HG03558 (cell line): ENCODE measurements at regions not wholly inside any gene's neighbourhood (a gene's known extent, or its start where the extent isn't known, plus 50 kb on each side); places are given as distances from the start of the nearest gene placed in this dataset.
"Not testable (repeated sequence)": the region's sequence is repeated elsewhere in the genome, so short reads cannot be mapped to it uniquely, and the experiment has no call there.

Experiments used
- ATAC-seq: cut with Tn5 transposase; IDR thresholded peaks from one replicate; pipeline ENCODE4 v1.9.1; 2021; ENCODE audit warnings: moderate number of reproducible peaks; ENCODE audit not compliant: unreplicated experiment; ENCODE audit errors: extremely low read depth

DNA sequence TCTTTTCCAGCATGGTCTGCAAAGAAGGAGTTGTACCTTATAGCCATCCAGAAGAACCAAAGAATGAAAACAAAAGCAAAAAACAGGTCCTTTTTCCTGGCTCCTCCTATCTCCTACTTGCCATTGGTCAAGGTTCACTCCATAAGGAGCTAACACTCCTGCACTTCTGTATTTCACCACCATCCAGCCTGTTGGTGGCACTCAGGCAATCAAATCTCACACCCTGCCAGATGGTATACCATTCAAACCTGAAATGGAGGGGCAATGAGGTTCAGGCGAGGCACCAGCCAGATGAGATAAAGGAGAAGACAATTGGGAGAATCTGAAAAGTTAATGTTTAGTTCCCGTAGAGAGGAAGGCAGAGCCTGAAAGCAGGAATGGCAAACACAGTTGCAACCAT, 203.8 kb downstream of the ALDH8A1 start:
- no peak for ATAC-seq

DNA sequence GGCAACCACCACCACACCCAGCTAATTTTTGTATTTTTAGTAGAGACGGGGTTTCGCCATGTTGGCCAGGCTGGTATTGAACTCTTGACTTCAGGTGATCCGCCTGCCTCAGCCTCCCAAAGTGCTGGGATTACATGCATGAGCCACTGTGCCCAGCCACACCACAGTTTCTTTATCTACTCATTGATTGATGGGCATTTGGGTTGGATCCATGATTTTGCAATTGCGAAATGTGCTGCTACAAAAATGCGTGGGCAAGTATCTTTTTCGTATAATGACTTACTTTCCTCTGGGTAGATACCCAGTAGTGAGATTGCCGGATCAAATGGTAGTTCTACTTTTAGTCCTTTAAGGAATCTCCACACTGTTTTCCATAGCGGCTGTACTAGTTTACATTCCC, 204.7 kb downstream of the ALDH8A1 start:
- ATAC-seq: not testable (repeated sequence)

DNA sequence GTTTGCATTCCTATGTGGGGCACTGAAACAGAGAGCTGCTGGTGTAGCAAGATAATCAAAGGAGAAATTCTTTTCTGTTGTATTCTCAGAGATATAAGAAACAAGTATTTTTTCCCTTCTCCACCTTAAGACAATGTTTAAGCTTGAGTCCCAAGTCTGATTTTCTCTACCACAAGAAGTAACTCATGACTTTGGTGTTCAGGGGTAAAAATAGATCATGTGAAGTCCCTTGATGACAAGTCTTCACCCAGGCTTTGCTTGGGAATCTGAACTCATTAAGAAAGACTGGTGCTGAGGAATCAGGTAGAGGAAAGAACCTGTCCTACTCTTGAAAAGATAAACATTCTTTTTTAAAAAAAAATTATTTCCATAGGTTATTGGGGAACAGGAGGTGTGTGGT, 205.6 kb downstream of the ALDH8A1 start:
- no peak for ATAC-seq

DNA sequence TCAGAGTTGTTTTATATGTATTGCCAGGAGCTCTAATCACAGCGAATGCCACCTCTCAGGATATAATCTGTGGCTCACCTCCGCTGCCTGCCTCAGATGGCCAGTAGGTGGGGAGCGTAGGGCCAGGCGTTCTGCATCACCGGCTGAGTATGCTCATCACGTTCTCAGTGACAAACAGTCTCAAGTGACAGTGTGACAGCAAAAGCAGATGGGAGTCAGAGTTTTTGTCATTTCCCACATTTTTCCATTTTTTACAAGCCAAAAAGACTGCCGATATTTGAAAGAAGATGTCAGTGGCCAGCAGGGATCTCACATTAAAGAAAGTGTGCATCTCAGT, 208.7 kb downstream of the ALDH8A1 start:
- no peak for ATAC-seq

DNA sequence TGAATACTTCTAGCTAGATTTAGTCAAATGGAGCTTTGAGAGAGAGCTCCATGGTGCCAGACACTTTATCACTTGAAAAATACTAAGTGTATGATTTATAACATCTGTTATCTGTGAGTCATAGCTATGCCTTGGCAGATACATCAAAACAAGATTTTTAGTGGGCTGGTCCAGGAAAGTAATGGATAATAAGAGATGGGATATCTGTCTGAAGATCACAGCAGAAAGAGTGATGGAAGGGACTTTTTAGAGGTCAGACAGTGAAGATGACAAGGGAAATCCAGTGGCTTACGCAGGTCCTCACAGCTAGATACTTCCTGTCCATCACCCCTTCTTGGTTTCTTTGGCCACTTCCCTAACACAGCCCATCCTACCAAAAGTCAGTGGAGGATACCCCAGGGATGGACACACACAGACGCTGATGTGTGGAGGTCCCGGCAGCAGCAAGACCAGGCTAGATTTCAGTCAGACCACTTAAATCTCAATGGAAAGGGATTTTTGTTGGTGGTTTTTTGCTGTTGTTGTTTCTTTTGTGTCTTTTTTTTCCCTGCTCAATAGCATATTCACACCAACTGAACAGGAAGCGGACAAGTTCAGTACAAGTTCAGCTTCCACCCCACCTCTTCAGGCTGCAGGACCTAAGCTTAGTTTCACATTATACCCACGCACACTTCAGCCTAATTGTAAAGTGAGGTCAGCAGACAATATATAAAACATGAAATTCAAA, 209.3 kb downstream of the ALDH8A1 start:
- no peak for ATAC-seq

DNA sequence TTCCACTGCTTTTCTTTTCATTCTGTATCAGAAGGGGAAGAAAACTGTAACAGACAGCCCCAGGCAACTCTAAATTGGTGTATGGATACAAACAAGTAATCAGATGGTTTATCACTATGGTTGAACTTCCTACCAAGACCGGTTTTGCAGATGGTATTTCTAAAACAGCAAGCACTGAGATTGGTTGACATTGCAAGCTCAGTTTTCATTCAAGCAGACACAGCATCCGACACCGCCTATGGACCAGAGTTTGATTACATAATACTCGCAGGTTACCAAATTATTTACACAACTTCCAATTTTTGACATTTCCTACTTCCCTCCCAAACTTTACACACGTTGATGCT, 209.9 kb downstream of the ALDH8A1 start:
- no peak for ATAC-seq

DNA sequence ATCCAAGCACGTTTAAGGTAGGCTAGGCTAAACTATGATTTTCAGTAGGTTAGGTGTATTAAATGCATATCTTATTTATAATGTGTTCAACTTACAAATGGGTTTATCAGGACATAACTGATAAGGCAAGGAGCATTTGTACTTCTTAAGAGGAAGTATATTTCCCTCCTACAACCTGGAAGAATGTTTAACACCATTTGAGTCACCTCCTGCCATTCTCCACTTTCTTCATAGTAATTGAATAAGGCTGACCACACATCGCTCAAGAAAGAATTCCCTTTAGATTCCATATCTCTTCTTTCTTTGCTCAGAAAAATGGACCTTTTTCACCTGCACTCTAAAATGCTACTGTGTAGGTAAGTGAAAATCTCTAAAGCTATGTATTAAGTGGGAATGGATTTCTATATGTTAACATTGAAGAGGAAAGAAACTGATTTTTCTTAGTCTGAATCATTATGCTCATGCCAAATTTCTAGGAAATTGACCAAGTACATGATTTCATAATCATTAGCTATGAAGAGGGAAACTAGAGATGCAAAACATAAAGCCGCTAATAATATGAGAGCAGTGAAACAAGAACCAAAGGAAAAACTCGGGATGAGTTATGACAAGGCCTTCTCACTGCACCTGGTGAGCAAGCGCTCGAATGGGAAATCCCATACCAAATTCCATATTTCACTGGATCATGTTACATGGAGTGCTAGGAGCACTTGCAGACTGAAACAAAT, 210.4 kb downstream of the ALDH8A1 start:
- ATAC-seq: no peak

DNA sequence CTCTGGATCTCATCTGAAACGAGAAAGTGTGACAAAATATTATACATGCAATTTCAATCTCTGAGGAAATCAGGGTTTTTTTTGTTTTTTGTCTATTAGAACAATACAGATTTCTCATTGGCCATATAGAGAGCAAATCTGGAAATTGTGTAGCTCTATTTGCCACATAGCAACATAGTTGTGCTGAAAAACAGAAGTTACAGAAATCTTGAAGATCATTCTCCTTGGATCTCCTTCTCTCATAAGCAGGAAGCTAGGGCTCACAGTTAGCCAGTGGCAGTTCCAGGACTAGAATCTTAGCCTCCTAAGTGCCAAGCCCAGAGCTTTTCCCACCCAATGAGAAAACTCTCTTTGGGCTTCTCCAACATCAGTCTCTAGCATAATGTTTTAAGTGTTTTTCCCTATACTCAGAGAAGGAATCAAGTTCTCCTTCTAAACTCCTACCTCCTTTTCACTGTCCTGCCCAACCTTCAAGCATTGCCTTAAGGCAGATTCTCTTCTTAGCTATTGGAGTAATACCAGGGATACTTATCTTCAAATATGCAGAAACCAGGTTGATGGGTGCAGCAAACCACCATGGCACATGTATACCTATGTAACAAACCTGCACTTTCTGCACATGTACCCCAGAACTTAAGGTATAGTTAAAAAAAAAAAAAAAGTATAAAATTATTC, 211.6 kb downstream of the ALDH8A1 start:
- ATAC-seq: no peak

DNA sequence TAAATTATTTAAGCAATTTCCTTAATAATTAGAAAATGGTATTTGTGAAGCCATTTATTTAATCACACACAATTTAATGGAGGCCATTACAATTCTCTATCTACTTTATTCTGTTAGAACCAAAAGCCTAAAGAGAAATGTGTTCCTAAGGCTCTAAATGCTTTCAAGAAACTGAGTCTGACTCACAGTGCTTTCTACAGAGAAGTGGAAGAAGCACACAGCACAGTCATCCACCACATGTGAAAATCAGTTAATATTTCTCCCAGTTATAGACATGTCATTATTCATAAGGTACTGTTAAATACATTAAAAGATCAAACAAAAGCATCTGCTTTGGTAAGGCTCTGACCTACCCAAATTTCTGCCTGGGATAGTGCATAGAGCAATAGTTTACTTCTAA, 214.4 kb downstream of the ALDH8A1 start:
- no peak for ATAC-seq

DNA sequence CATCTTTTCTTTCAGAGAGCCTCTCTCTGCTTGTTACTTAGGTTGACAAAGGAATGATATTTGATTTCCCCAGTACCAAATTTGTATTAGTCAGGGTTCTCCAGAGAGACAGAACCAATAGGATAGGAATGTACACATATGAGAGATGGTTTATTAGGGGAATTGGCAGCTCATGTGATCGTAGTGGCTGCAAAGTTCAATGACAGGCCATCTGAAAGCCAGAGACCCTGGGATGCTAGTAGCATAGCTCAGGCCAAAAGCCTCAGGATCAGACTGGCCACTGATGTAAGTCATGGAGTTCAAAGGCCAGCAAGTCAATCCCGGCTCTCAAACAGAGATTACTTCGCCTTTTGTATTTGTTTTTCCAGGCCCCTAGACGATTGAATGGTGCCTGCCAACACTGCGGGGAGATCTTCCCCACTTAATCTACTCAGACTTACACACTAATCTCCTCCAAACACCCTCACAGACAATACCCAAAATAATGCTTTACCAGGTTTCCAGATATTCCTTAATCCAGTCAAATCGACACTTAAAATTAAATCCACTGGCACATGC, 215.5 kb downstream of the ALDH8A1 start:
- ATAC-seq: no peak

DNA sequence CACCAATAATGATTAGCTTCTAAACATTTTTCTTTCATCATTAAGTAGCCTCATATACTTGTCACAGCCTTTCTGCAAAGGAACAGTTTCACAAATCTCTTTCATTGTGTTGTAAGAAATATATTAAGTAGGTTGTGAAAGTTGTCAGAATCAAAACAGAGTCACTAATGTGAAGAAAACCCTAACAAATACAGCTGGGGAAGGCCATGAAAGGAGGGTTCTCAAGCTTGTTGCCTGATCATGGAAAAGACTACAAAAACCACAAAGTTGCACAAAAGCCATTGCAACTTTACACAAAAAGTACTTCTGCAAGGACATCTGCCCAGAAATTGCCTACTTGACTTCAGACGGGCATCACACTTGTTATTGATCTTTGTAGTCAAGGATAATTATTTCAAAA, 216.1 kb downstream of the ALDH8A1 start:
- no peak for ATAC-seq

DNA sequence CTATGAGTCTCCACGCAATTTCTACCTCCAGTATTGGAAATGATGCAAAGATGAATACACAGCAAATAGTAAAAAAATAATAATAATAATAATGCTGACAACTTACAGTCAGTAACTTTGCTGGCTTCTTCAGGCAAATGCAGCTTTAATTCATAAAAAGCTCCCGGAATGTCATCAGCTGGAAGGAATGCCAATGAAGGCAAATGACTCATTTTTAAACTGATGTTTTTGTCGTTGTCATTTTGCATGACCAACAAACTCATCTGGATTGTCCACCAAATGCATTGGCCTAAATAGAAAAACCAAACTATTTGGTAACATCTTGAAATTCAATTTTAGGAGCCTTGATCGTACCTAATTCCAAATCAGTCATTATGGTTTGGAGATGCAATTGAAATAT, 217.1 kb downstream of the ALDH8A1 start:
- ATAC-seq: no peak

DNA sequence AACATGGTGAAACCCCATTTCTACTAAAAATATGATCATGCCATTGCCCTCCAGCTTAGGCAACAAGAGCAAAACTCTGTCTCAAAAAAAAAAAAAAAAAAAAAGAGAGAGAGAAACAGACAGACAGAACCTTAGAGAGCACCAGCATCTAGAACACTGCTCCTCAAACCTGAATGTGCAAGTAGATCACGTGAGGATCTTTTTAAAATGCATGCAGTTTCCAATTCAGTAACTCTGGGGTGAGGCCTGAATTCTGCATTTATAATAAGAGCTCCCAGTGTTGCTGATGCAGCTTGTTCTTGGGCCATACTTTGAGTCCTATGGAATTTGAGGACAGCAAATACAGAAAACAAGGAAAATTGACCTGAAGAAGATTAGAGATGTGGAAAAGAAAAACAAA, 218.3 kb downstream of the ALDH8A1 start:
- ATAC-seq: no peak

DNA sequence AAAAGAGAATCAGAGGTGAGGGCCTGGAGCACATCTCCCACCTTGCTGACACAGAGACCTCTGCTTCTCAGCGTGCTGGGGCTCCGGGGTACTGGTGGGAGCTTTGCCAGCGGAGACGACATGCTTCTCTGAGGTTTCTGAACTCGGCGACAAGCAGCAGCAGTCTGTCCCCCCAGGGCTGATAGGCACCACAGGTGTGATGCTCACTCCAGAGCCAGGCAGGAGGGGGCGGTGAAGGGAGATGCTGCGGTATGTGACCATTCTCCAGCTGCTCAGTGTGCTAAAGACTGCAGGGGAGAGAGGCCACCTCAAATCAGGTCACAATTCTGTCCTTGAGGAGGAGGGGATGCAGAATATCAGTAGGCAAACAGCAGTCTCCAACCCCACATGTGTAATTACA, 219.9 kb downstream of the ALDH8A1 start:
- no peak for ATAC-seq

DNA sequence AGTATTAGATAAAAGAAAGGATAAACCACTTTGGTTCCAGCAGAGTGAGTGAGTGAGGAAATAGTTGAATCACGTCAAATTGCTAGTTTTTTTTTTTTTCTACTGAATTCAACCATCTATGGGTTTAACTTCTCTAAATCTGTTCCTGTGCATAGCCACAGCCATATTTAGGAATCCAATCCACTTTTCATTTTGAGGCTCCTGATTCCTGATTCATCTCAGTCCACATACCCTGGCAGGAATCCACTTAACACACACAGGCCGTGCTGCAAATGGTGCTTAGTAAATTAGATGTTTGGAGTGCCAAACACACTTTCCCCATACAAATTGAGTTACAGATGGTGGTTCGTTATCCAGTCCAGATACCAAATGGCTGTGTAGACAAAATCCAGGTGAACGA, 220.3 kb downstream of the ALDH8A1 start:
- ATAC-seq: no peak

DNA sequence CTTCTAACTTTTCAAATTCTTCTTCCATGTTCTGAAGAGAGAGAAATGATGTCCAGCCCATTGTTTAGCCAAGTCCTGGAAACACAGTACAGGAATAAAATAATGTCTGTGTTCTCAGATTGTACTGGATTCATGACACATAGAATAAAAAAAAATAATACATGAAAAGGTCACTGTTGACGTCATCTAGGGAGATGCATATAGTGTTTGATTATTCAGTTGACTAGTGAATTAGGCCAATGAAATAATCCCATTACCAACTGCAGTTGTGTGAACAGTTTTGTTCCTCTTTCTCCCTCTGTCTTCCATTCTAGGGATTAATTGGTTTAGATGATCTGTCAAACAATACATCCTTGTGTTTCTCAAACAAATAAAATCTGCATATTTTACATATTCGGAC, 222.8 kb downstream of the ALDH8A1 start:
- no peak for ATAC-seq

DNA sequence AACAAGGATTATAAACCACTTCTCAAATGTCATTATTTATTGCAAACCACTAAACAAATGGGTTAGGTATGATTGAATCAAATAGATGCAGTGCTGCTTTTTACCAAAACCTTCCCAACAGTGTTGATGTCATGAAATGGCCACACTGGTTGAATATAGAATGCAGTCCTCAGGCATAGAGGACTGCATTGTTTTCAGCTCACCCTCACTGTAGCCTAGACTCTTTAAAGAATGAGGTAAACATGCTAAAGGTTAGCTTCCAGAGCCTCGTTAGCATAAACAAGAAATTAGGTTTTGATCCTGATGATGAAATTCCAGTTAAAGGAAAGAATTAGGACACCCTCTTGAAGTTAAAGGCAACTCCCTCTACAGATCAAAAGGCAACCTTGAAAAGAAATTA, 224.3 kb downstream of the ALDH8A1 start:
- no peak for ATAC-seq

DNA sequence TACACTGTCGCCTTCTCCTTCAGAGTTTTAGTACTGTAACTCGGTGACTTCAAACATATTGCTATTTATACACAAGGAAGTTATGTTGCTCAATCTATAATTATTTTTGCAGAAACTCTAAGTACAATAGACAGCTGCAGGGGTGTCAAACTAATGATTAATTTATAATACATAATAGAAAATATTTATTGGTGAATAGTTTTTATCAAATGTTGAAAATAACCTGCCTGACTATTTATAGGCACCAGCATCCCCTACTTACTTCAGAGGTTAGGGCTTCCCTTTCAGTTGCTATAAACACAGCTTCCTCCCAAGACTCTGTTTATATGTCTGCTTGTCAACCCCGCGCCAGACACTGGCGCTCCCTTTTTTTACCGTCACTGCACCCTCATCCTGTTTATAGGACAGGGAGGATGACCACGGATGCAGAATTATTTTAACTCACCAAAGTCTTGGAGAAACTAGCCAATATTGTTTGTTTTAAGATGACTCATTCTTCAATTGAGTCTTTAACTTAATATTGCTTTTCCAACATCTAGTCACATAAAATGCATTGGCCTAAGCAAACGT, 225.0 kb downstream of the ALDH8A1 start:
- no peak for ATAC-seq

DNA sequence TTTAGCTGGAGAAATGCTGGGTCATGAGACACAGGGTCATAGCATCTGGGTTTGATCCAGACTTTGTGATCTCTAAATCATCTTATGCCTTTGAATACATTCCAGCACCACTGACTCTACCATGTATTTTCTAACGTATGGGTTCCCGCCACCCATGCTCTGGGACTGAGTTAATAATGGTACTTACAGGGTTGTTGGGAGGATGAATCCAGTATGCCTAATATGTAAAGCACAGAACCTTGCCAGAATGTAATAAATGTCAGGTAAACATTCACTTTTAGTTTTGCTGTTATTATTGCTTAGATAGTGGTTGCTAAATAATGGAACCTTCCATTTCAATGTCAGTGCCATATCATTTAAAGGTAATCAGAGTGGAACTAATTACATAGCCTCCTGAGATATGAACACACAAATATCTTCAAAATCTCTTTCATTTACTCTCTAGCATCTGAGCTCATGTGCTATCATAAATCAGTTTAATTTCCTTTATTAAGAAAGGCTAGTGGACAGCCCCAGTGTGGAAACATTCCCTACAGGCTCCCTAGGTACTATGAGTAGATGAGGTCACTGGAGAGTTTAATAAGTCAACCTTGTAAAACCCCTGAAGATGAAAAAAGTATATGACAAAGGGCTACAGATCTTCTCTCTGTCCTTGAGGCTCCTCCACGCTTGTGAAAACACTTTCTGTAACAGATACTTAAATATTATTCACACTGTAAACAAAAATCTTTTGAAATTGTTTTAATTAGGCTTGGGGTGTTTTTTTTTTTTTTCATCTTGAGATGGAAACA, 226.6 kb downstream of the ALDH8A1 start:
- ATAC-seq: no peak

DNA sequence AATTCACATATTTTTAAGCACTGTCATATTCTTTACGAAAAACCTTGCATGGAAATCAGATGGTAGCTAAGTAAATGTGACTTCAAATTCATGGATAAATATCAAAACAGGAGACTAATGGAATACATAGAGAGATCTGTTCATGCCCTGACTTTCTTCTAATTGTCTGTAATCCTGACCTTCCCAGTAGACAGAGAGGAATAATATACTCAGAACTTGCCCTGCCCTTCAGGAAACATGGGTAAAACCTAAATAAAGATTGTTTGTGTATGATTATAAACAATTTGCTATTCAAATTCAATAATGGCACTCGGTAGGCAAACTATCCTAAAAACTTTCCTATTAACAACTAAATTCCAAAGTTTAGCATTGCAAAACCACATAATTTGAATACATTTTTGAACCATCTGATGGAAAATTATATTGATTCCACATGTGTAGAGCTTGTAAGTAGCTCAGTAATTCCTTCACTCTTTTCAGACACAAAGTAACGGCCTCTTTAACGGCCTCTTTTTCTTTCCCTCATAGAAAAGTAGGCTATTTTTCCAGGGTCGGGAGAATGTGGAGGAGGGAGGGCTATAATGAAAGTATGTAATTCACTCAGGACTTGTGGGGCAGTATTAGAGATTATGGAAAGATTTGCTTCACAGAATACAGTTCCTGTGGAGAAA, 227.6 kb downstream of the ALDH8A1 start:
- no peak for ATAC-seq
